NB4 (cell line): ENCODE measurements at regions not wholly inside any gene's neighbourhood (a gene's known extent, or its start where the extent isn't known, plus 50 kb on each side); places are given as distances from the start of the nearest gene placed in this dataset.

ENCODE experiments used
- MAX ChIP-seq: IDR thresholded peaks from 2 replicates; pipeline ENCODE4 v1.6.1; 2011; ENCODE audit warnings: low read depth, low read length
- MYC ChIP-seq: IDR thresholded peaks from 2 replicates; pipeline ENCODE4 v1.6.1; 2011; ENCODE audit warnings: low read depth, low read length
- POLR2A ChIP-seq: IDR thresholded peaks from 2 replicates; pipeline ENCODE4 v1.6.1; 2011; ENCODE audit warnings: mild to moderate bottlenecking; ENCODE audit not compliant: insufficient read length; ENCODE audit errors: extremely low read depth
- TF ChIP-seq, protein P1 (sequence below): IDR thresholded peaks from one replicate; pipeline ENCODE4 v1.5.1; 2012; ENCODE audit warnings: low read depth, low read length

DNA sequence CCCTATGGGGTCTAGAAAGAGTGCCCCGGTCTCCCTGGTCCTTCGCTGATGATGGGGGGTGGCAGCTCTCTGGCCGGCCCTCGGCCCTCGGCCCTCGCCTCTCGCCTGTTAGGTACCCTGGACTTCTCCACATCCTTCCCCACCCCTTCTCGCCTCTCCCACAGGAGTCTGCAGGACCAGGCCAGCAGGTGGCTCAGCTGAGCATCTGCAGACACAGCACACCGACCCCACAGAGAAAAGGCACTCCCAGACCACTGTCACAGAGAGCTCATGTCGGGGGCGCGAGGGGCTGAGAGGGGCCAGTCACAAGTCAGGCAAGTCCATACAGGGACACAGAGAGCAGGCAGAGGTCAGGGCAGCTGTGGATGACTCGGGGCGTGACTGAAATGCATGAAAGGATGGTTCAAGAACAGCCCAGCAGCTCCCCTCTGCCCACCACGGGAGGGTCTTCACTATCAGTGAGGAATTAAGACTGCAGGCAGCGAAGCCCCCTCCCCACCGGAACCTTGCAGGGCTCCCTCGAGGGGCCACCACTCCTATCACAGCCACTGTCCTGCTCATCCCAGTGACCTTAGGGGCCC is 181.7 kb upstream of the NSMCE3 start:
- TF ChIP-seq, protein P1, sequence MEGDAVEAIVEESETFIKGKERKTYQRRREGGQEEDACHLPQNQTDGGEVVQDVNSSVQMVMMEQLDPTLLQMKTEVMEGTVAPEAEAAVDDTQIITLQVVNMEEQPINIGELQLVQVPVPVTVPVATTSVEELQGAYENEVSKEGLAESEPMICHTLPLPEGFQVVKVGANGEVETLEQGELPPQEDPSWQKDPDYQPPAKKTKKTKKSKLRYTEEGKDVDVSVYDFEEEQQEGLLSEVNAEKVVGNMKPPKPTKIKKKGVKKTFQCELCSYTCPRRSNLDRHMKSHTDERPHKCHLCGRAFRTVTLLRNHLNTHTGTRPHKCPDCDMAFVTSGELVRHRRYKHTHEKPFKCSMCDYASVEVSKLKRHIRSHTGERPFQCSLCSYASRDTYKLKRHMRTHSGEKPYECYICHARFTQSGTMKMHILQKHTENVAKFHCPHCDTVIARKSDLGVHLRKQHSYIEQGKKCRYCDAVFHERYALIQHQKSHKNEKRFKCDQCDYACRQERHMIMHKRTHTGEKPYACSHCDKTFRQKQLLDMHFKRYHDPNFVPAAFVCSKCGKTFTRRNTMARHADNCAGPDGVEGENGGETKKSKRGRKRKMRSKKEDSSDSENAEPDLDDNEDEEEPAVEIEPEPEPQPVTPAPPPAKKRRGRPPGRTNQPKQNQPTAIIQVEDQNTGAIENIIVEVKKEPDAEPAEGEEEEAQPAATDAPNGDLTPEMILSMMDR: no peak
- no peak for TF ChIP-seq MAX
- no peak for TF ChIP-seq POLR2A
- no peak for TF ChIP-seq MYC
